C4-2B (cell line): ENCODE measurements at regions not wholly inside any gene's neighbourhood (a gene's known extent, or its start where the extent isn't known, plus 50 kb on each side); places are given as distances from the start of the nearest gene placed in this dataset.

Experiments
- CTCF ChIP-seq: fragments of 450-650 bp; conservative IDR thresholded peaks from 2 replicates; pipeline ENCODE4 v1.5.1; 2017; ENCODE audit warnings: mild to moderate bottlenecking
- ZFX ChIP-seq: fragments of 450-650 bp; IDR thresholded peaks from 2 replicates; pipeline ENCODE4 v1.6.1; 2017

- TF ChIP-seq CTCF (no peak), ZFX (no peak)
These were observed 86.7 kb downstream of the S1PR1 start for GRCh38 chr1:101323535-101323934.
